Keratinocyte (primary cell): ENCODE measurements at regions not wholly inside any gene's neighbourhood (a gene's known extent, or its start where the extent isn't known, plus 50 kb on each side); places are given as distances from the start of the nearest gene placed in this dataset.

ENCODE experiments used
- CTCF ChIP-seq, 3 experiments: IDR thresholded peaks in 1 of 3; conservative IDR thresholded peaks in 1 of 3; optimal IDR thresholded peaks in 1 of 3; 2 replicates in 2 of 3; 3 replicates in 1 of 3; pipeline versions ENCODE3 to v1.5.1; 2011; ENCODE audit warnings: low read length in 3 of 3, mild to moderate bottlenecking in 3 of 3, moderate library complexity in 2 of 3, control low read depth in 1 of 3, inconsistent platforms in 1 of 3; ENCODE audit not compliant: insufficient read depth in 2 of 3; ENCODE audit errors: extremely low read depth in 1 of 3
- EZH2 ChIP-seq: IDR thresholded peaks from one replicate; pipeline ENCODE4 v1.6.1; 2012; ENCODE audit warnings: inconsistent platforms, mild to moderate bottlenecking, low read length, moderate library complexity

DNA sequence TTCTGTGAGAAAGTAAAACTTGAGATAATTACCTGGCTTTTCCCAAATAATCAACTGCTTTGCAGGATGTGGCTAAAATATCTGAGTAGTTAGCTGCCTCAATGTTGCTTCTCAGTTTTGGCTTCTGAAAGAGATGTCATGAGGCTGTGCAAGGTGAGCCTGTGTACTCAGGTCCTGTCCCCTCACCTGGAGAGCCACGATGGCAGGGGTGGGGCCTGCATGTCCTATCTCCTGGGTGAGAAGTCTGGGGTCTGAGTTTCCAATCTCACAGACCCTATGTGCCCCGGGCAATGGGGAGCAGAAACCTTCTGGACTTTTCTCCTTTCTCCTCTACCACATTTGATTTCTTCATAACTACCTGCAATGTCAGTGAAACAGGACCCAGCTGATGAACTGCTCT, 338.6 kb upstream of the B3GAT1 start:
- no peak for TF ChIP-seq CTCF (optimal IDR thresholded peaks at IDR 0.05 in 1 of 3, IDR thresholded peaks at IDR 0.05 in 1 of 3, conservative IDR thresholded peaks at IDR 0.05 in 1 of 3; ENCODE audit: extremely low read depth in 1 of 3, insufficient read depth in 2 of 3, low read length in 3 of 3)
- no peak for TF ChIP-seq EZH2
